HCT116 (cell line): ENCODE measurements at regions not wholly inside any gene's neighbourhood (a gene's known extent, or its start where the extent isn't known, plus 50 kb on each side); places are given as distances from the start of the nearest gene placed in this dataset.

ENCODE experiments used
- ATAC-seq: fragments of 200-7000 bp; cut with Tn5 transposase; 2 replicates; pipeline ENCODE4 v1.9.1; 2020; ENCODE audit warnings: mild to moderate bottlenecking, moderate library complexity
- BruUV-seq: library from RNA; stranded (reverse); fragments of 400-500 nt; replicated peaks from 2 replicates; lab custom pipeline; 2021; lab: Mats Ljungman, UMichigan
- CTCF ChIA-PET: fragments of 300-600 bp; sonication (Branson Sonifier 250); formaldehyde crosslinking; loops from one replicate; lab custom pipeline; 2021; ENCODE audit warnings: antibody characterized with exemption; lab: Charles Lee
- POLR2A ChIA-PET: fragments of 300-600, 350-600 bp; sonication (Branson Sonifier 250); formaldehyde crosslinking; loops from one replicate; lab custom pipeline; 2021; ENCODE audit warnings: antibody characterized with exemption; lab: Charles Lee
- RAD21 ChIA-PET, 2 experiments: fragments of 300-600 bp; sonication (Branson Sonifier 250); formaldehyde crosslinking; loops; one replicate each; lab custom pipeline; 2023; ENCODE audit warnings: low total read pairs in 2 of 2; ENCODE audit not compliant: uncharacterized antibody in 2 of 2, unreplicated experiment in 2 of 2, low non-redundant PET in 1 of 2; lab: Charles Lee
- DNase-seq: peaks from one replicate; pipeline ENCODE4 v3.0.0-alpha.2; 2010; ENCODE audit warnings: low read depth, low spot score
- H2AFZ ChIP-seq: fragments of 200-600 bp; shearing (Covaris generic), sonication (generic); 2 replicates; pipeline ENCODE4 v1.6.1; 2017; ENCODE audit warnings: low read depth, mixed run types, mixed read lengths, antibody characterized with exemption, low read length; ENCODE audit not compliant: poor library complexity, severe bottlenecking
- H3K27ac ChIP-seq: 2 replicates; pipeline ENCODE4 v1.5.1; 2012; ENCODE audit warnings: low read depth, low read length
- H3K27me3 ChIP-seq: fragments of 200-600 bp; sonication (generic); 2 replicates; pipeline ENCODE4 v1.6.1; 2016; ENCODE audit warnings: mixed run types, low read length, mixed read lengths; ENCODE audit not compliant: insufficient read depth
- H3K36me3 ChIP-seq, 2 experiments: fragments of 200-500 bp in 1 of 2; fragments of 200-600 bp in 1 of 2; sonication (Bioruptor generic) in 1 of 2; sonication (generic) in 1 of 2; 2 replicates each; pipeline versions ENCODE4 v1.5.1 to v1.6.1; 2014 to 2016; ENCODE audit warnings: low read length in 2 of 2, inconsistent platforms in 1 of 2, mixed read lengths in 1 of 2, mixed run types in 1 of 2; ENCODE audit not compliant: insufficient read depth in 2 of 2, control insufficient read depth in 1 of 2
- H3K4me1 ChIP-seq, 2 experiments: fragments of 200-600 bp in 1 of 2; sonication (generic) in 1 of 2; 2 replicates each; pipeline versions ENCODE4 v1.5.1 to v1.6.1; 2012 to 2017; ENCODE audit warnings: low read length in 2 of 2, inconsistent platforms in 1 of 2, mild to moderate bottlenecking in 1 of 2, mixed read lengths in 1 of 2, mixed run types in 1 of 2, moderate library complexity in 1 of 2; ENCODE audit not compliant: insufficient read depth in 2 of 2, control insufficient read depth in 1 of 2
- H3K4me2 ChIP-seq: fragments of 200-600 bp; sonication (generic); 2 replicates; pipeline ENCODE4 v1.6.1; 2017; ENCODE audit warnings: mixed run types, low read length, mixed read lengths
- H3K4me3 ChIP-seq, 2 experiments: fragments of 200-600 bp in 1 of 2; sonication (generic) in 1 of 2; replicated peaks in 1 of 2; 2 replicates each; pipeline ENCODE4 v1.5.1; 2011 to 2016; ENCODE audit warnings: low read length in 2 of 2, control low read depth in 1 of 2, low read depth in 1 of 2, mild to moderate bottlenecking in 1 of 2, mixed read lengths in 1 of 2, mixed run types in 1 of 2
- H3K79me2 ChIP-seq: fragments of 200-600 bp; sonication (generic); 2 replicates; pipeline ENCODE4 v1.6.1; 2017; ENCODE audit warnings: mild to moderate bottlenecking, mixed run types, low read length, moderate library complexity, mixed read lengths; ENCODE audit not compliant: insufficient read depth
- H3K9ac ChIP-seq: fragments of 200-600 bp; sonication (generic); 2 replicates; pipeline ENCODE4 v1.6.1; 2016; ENCODE audit warnings: low read length, mixed read lengths
- H3K9me2 ChIP-seq: fragments of 200-600 bp; sonication (generic), shearing (Covaris generic); 2 replicates; pipeline ENCODE4 v1.6.1; 2017; ENCODE audit warnings: mixed run types, mild to moderate bottlenecking, moderate library complexity; ENCODE audit not compliant: insufficient read depth
- H3K9me3 ChIP-seq, 2 experiments: fragments of 200-500 bp in 1 of 2; fragments of 200-600 bp in 1 of 2; sonication (Bioruptor generic) in 1 of 2; sonication (generic) in 1 of 2; 2 replicates each; pipeline ENCODE4 v1.6.1; 2014 to 2017; ENCODE audit warnings: low read length in 2 of 2, mixed read lengths in 2 of 2, inconsistent platforms in 1 of 2, low read depth in 1 of 2, mild to moderate bottlenecking in 1 of 2, mixed run types in 1 of 2, moderate library complexity in 1 of 2; ENCODE audit not compliant: control insufficient read depth in 1 of 2, insufficient read depth in 1 of 2
- H4K20me1 ChIP-seq: fragments of 200-600 bp; sonication (generic), shearing (Covaris generic); 2 replicates; pipeline ENCODE4 v1.6.1; 2017; ENCODE audit warnings: mixed run types, mild to moderate bottlenecking, moderate library complexity; ENCODE audit not compliant: insufficient read depth
- ATF3 ChIP-seq: IDR thresholded peaks from 2 replicates; pipeline ENCODE4 v1.6.1; 2012
- CTCF ChIP-seq, 3 experiments: fragments of 200-600 bp in 1 of 3; sonication (generic) in 1 of 3; IDR thresholded peaks in 2 of 3; conservative IDR thresholded peaks in 1 of 3; 2 replicates each; pipeline ENCODE4 v1.5.1; 2012 to 2017; ENCODE audit warnings: low read depth in 2 of 3, low read length in 2 of 3, antibody characterized with exemption in 1 of 3, borderline replicate concordance in 1 of 3, control low read depth in 1 of 3, mild to moderate bottlenecking in 1 of 3, mixed read lengths in 1 of 3, mixed run types in 1 of 3, moderate library complexity in 1 of 3; ENCODE audit not compliant: insufficient read depth in 1 of 3
- EZH2phosphoT487 ChIP-seq: fragments of 200-600 bp; IDR thresholded peaks from 2 replicates; pipeline ENCODE4 v1.6.1; 2018; ENCODE audit warnings: antibody characterized with exemption, borderline replicate concordance
- FOSL1 ChIP-seq: IDR thresholded peaks from 2 replicates; pipeline ENCODE4 v1.6.1; 2012; ENCODE audit warnings: low read depth
- MAX ChIP-seq: IDR thresholded peaks from 2 replicates; pipeline ENCODE4 v1.6.1; 2012
- REST ChIP-seq: IDR thresholded peaks from 2 replicates; pipeline ENCODE4 v1.6.1; 2012; ENCODE audit warnings: low read depth
- SIN3A ChIP-seq: IDR thresholded peaks from 2 replicates; pipeline ENCODE4 v1.6.1; 2012; ENCODE audit warnings: low read depth
- SRF ChIP-seq: IDR thresholded peaks from 2 replicates; pipeline ENCODE4 v1.6.1; 2012; ENCODE audit warnings: low read depth
- TCF7L2 ChIP-seq: IDR thresholded peaks from 2 replicates; pipeline ENCODE4 v1.7.0; 2011; ENCODE audit warnings: borderline replicate concordance, inconsistent platforms; ENCODE audit not compliant: insufficient read depth, insufficient read length; ENCODE audit errors: extremely low read depth
- ZBTB33 ChIP-seq: IDR thresholded peaks from 2 replicates; pipeline ENCODE4 v1.6.1; 2011; ENCODE audit warnings: mild to moderate bottlenecking, low read length, moderate library complexity; ENCODE audit not compliant: insufficient replicate concordance; ENCODE audit errors: extremely low read depth
- intact Hi-C: fragments of 100-400 bp; cut with micrococcal nuclease; formaldehyde crosslinking; loops from 2 replicates; pipeline ENCODE4 v1.10.0; 2022

- POLR2A ChIA-PET, result no interaction called here
- Histone ChIP-seq H3K4me3 (no peak overlapping the region), H3K27ac (no peak overlapping the region)
Measured at GRCh38 chr4:149933120-149933519, 117.5 kb upstream of the IQCM start.

More at GRCh38 chr4:149933120-149933519, 117.5 kb upstream of the IQCM start:
- Histone ChIP-seq H3K9me3 (no peaks in the 10 kb centered on the region), H3K79me2 (no peaks in the 10 kb centered on the region), H3K4me2 (no peak overlapping the region), H3K27me3 (no peaks in the 10 kb centered on the region), H4K20me1 (no peaks in the 10 kb centered on the region), H3K9me2 (no peaks in the 10 kb centered on the region), H3K9ac (no peak overlapping the region), H3K4me1 (no peaks in the 10 kb centered on the region), H2AFZ (no peak overlapping the region), H3K36me3 (no peaks in the 10 kb centered on the region)
- RAD21 ChIA-PET, result no interaction called here
- BruUV-seq, result no TSS peak
- TF ChIP-seq CTCF (IDR thresholded peaks at IDR 0.05 in 2 of 3, conservative IDR thresholded peaks at IDR 0.05 in 1 of 3; ENCODE audit: borderline replicate concordance in 1 of 3, insufficient read depth in 1 of 3, low read depth in 2 of 3, low read length in 2 of 3), result no peak
- no peak for TF ChIP-seq EZH2phosphoT487
- no peak for TF ChIP-seq SIN3A
- TF ChIP-seq ATF3, result no peak
- TF ChIP-seq REST, result no peak
- TF ChIP-seq FOSL1, result no peak
- TF ChIP-seq MAX, result no peak
- TF ChIP-seq TCF7L2, result no peak
- no peak for TF ChIP-seq SRF
- TF ChIP-seq ZBTB33, result no peak
- CTCF ChIA-PET, result no interaction called here
- DNase-seq (no peak), ATAC-seq (no peak)
- intact Hi-C loops, result no loop called here
